Astrocyte (in vitro differentiated cells and primary cell): ENCODE measurements at regions not wholly inside any gene's neighbourhood (a gene's known extent, or its start where the extent isn't known, plus 50 kb on each side); places are given as distances from the start of the nearest gene placed in this dataset.

Experiments
- EZH2 ChIP-seq: IDR thresholded peaks from 2 replicates; pipeline ENCODE4 v1.6.1; 2012; ENCODE audit warnings: mild to moderate bottlenecking, low read length, inconsistent platforms; ENCODE audit not compliant: insufficient read depth
- TF ChIP-seq, protein P1 (sequence below): IDR thresholded peaks from 2 replicates; pipeline ENCODE4 v1.5.1; 2011; ENCODE audit warnings: low read depth, mild to moderate bottlenecking, inconsistent platforms, low read length, moderate library complexity; ENCODE audit not compliant: insufficient read depth

DNA sequence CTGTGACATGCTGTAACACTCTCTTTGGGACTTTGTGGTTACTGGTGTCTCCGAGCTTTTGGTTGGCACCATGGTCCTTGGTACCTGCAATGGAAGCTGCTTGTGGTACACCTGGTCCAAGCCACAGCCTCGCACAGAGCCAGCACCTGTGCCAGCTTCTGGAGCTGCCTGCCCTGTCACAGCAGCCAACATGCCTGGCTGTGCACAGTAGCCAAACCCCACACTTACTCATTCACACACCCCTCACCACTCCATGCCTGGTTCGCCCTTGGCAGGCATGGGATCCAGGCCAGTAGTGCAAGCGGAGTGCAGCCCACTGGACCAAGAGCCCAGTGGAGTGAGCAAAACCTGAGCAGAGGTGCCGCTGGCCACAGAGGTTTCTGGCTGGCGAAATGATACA lies 459.9 kb downstream of the TBC1D32 start:
- TF ChIP-seq, protein P1, sequence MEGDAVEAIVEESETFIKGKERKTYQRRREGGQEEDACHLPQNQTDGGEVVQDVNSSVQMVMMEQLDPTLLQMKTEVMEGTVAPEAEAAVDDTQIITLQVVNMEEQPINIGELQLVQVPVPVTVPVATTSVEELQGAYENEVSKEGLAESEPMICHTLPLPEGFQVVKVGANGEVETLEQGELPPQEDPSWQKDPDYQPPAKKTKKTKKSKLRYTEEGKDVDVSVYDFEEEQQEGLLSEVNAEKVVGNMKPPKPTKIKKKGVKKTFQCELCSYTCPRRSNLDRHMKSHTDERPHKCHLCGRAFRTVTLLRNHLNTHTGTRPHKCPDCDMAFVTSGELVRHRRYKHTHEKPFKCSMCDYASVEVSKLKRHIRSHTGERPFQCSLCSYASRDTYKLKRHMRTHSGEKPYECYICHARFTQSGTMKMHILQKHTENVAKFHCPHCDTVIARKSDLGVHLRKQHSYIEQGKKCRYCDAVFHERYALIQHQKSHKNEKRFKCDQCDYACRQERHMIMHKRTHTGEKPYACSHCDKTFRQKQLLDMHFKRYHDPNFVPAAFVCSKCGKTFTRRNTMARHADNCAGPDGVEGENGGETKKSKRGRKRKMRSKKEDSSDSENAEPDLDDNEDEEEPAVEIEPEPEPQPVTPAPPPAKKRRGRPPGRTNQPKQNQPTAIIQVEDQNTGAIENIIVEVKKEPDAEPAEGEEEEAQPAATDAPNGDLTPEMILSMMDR = no peak
- no peak for TF ChIP-seq EZH2
